SKM-1 (cell line): ENCODE measurements at regions not wholly inside any gene's neighbourhood (a gene's known extent, or its start where the extent isn't known, plus 50 kb on each side); places are given as distances from the start of the nearest gene placed in this dataset.
"Not testable (repeated sequence)": the region's sequence is repeated elsewhere in the genome, so short reads cannot be mapped to it uniquely, and the experiment has no call there.

Experiments used
- DNase-seq: peaks from one replicate; lab custom pipeline; 2025; ENCODE audit not compliant: unreplicated experiment; lab: John Stamatoyannopoulos, UW

DNA sequence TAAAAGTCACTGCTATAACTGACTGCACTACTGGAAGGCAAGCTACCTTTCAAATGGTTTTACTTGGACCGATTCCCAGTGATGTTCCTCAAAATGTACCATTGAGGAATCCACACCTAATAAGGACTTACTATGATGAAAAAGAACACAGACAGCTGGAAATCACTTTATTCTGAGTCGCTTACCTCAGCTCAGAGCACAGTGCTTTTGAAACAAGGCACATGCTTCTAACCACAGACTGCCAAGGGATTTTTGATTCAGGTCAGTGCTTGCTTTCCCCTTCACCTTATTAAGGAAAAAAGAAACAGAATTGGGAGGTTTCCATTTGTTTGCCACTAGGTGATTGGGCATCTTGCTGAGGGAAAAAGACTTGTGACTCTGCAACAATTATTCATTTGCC, 707.5 kb upstream of the FSHR start:
- DNase-seq: no peak

DNA sequence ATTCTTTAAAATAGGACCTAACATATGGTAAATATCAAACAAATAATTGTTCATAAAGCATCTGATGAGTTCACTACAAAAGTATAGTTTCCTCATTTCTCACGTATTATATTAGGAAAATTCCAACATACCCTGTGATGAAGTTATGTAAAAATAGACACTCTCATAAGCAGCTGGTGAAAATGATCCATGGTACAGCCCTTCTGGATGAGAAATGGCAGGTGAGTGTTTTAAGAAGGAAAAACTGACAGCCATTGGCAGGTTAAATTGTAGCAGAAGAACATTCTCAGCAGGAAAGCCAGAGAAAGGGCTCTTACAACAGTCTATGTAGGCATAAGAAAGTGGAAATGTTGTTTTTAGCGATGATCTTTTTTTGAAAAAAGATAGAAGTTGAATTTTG, 706.5 kb upstream of the FSHR start:
- no peak for DNase-seq

DNA sequence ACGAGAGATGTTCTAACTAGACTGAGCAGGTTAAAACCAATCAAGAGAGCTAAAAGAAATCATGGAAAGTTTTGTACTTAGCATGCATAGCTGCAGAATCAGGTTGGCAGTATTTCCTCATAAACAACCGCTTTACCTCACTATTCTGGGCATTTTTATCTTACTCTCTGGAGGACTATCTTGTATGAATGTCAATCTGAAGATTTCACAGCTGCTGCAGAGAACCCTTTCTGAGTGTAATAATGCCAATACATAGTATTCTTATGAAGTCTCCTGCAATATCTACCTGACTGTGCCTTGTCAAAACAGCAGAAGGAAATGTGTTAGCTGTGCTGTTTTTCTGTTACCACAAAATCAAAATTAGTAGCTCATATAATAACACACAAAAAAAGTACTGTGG, 705.9 kb upstream of the FSHR start:
- no peak for DNase-seq

DNA sequence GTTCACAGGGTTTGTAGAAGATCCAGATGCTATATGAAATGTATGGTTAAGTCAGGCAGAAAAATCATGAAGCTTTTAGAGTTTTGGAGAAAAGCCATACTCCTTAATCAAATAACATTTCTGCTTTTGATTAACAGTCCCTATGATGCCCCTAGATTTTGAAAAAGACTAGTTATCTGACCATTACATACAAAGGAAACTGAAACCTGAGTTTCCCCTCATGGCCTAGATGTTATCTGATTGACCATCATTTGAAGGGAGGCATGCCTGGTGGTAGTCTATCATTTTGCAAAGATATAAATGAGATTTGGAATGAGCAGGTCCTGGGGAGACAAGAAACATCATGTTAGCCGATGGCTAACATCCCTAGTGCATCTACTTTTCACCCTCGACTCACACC, 704.3 kb upstream of the FSHR start:
- no peak for DNase-seq

DNA sequence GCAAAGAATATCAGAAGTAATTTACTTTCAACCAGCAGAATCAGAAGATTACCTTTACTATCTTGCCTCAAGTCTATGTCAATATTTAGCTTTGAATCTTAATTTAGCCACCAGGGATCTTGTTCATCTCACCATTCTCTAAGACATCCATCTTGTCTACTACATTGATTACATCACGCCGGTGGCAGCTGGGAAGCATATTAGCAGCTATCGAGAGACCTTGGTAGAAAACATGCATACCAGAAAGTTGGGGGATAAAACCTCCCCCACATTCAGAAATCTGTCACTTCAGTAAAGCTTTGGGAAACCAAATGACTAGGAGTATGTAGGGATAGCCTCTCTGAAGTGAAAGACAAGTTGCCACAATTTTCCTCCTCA, 703.8 kb upstream of the FSHR start:
- no peak for DNase-seq

DNA sequence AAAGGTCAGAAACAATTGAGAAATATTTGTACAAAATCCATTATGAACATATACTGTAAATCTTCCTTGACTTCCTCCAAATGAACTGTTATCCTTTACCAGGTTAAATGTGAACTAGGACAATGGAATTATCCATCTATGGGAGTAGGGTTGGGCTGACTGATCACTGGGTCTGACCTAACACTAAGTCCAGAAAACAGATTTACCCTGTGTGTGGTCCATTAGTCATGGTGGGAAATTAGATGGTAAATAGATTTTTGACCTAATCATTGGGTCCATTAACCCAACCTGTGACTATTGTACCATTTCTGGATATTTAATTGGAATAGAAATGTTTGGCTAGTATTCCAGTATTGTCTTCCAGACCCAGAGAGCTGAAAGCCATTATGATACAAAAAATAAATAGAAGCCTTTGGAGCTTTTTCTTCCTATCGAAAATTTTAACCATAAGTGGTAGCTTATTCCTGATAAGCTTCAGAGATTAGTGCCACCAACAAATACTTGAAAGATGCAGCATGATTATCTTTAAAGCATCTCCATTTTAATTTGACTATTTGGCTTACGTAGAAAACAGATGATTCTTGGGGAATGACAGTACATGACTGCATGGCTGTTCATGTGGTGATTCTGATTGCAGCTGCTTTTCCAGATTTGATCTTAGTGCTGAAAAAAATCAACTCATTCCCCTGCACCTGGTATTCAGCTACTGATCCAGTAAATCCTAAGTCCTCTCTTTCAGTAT, 703.2 kb upstream of the FSHR start:
- DNase-seq: no peak

DNA sequence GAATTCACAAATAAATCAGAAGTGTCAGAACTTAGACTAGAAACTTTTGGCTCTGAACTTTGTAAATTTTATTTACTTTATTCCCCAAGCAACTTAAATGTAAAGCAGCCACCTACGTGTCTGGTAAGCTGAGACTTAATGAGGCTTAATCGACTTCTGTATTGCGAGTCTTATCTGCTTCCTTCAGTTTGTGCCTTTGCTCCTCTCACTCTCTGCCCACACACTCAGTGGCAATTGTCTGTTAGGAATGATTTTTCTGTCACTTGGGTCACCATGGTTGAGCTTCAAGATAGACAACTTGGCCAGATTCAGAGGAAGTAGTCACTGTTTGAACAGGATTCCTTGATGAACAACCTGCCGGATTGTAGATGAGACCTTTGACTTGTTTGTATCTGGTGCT, 691.4 kb upstream of the FSHR start:
- DNase-seq: no peak

DNA sequence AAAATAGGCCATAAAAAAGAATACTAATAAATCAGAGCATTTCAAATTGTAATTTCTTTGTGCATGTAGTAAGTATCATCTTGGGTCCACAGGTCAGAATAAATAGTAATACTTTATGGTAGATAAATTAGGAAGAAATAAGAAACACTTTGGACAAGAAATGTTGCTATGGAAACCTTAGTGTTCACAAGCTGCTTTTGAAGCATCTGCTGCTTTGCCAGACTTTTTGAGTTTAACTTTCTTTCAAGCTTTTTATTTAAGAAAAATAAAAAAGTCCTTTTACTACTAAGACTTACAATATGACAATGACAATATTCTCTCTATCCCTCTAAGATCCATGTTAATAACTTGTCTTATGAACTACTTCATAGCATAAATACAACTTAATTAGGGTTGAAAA, 690.7 kb upstream of the FSHR start:
- DNase-seq: no peak

DNA sequence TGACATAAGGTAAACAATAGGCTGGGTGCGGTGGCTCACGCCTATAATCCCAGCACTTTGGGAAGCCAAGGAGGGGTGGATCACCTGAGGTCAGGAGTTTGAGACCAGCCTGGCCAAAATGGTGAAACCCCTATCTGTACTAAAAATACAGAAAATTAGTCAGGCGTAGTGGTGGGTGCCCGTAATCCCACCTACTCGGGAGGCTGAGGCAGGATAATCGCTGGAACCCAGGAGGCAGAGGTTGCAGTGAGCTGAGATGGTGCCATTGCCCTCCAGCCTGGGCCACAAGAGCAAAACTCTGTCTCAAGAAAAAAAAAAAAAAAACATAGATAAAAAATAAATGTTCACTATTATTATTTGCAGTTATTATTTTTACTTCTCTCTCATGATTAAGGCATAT, 689.8 kb upstream of the FSHR start:
- not testable (repeated sequence) for DNase-seq

DNA sequence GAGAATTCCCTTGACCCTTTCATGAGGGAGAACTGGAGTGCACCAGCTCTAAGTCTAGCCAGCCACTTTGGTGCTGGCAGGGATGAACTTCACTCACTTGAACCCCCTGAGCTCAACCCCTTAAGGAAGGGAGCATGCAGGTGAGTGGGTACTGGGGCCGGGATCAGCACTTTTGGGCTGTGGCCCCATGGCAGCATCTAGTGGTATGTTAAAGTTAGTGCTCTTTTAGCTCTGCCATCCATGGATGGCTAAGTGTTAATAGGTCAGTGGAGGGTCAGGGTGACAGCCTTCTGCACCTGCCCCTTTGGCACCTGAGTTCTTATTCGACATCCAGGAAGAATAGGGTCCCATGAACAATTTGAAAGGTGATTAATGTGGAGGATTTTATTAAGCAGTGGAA, 689.0 kb upstream of the FSHR start:
- no peak for DNase-seq

DNA sequence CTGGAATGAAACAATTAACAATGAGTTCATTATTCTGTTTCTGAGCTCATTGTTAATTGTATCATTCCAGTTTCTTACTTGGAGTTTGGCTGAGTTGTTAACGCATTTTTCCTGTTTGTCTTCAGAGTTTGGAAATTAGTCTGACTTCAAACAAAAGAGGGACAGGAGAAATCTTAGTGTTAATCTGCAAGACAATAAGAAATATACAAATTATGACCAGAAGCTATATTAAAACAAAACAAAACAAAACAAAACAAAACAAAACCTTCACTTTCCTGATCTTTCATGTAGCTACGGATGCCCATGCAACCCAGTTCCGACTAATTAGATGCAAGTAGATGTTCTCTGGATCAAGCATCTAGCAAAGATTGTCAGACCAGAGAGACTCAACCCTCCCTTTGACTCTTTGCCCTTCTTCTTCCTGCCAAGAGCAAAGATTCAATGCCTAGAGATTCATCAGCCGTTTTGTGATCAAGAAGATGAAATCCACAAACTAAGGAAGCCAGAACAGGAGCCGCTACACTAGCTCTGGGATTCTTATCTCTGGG, 686.2 kb upstream of the FSHR start:
- no peak for DNase-seq

DNA sequence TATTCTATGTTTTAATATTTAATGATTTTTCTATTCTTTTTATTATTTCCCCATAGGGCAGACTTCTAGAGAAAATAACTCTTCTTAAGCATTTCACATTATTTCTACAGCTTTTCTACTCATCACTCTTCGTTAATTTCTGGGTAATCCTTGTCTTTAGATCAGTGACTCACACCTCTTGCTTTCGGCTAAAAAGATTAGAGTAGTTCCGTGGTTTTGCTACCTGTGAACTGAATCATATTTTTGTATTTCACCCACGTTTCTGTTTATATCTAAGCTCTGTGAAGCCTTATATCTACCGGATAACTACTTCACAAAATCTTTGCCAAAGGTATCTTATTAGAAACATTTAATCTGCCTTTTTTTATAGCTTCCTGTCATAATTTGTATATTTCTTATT, 685.5 kb upstream of the FSHR start:
- no peak for DNase-seq

DNA sequence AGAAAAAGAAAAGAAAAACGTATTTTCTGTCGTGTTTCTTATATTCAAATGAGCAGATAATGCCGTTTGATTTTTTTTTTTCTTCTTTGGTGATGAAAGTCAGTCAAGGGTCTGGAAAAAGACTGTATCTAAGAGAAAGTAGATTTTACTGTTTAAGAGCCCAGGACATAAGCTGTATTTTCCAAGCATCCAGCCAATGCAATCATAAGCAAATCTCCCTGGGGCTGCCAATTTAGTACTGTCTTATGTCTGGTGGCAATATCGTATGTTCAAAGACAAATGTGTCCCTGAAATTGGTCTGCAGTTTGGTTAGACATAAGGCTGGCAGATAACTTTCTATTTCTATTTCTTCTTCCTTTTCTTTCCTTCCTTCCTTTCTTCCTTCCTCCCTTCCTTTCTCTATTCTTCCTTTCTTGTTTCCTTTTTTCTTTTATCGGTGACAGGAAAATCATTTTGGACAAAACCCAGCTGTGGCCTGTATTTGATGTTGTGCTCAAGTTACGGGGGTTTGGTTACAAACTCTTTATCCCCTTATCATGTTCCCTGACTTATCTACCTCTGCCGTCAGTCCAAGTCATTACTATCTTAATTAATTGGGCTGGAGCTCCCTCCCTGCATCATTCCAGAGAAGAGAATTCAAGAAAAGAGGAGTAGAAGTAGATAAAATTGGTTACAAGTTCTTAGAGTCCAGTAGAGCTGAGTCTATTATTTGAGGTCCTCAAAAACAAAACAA, 683.4 kb upstream of the FSHR start:
- no peak for DNase-seq

DNA sequence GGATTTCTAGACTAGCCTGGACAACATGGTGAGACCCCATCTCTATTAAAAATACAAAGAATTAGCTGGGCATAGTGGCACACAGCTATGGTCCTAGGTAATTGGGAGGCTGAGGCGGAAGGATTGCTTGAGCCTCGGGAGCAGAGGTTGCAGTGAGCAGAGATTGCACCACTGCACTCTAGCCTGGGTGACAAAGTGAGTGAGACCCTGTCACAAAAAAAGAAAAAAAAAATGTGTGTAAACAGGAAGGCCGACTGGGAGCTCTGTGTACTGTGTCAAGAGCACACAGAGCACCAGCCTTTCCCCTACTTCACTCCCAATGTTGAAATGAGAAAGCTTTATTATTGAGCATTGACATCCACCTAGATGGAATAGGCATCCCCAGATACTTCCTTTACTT, 681.7 kb upstream of the FSHR start:
- DNase-seq: no peak

DNA sequence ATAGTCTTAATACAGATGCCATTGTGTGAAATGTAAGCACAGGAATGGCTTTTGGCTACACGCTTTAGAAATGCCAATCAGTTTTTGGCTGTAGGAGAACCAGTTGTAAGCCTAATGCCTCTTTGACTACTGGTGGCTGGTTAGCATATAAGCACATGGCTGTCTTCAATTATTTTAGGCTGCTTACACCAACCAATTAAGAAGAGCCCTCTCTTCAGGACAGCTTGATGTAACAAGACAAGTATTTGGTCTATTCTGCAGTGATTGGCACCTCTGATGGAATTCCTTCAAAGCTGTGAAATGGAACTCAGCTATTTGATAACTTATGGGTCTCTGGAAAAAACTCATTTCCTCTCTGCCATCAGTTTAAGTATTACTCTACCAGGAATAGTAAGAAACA, 680.1 kb upstream of the FSHR start:
- DNase-seq: no peak

DNA sequence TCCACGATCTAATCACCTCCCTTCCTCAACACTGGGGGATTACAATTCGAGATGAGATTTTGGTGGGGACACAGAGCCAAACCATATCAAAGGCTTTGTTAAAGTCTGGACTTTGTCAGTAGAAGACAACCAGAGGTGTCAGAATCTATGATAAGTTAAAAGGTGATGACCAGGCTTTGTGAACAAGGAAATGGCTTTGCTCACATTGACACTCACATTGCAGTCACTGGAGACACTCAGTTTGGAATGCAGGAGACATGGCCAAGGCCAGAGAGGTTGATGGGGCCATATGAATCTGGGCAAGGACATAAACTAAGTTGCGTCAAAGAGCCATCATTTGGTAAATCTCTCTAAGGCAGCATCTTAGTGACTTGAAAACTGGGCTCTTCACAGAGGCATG, 678.2 kb upstream of the FSHR start:
- no peak for DNase-seq

DNA sequence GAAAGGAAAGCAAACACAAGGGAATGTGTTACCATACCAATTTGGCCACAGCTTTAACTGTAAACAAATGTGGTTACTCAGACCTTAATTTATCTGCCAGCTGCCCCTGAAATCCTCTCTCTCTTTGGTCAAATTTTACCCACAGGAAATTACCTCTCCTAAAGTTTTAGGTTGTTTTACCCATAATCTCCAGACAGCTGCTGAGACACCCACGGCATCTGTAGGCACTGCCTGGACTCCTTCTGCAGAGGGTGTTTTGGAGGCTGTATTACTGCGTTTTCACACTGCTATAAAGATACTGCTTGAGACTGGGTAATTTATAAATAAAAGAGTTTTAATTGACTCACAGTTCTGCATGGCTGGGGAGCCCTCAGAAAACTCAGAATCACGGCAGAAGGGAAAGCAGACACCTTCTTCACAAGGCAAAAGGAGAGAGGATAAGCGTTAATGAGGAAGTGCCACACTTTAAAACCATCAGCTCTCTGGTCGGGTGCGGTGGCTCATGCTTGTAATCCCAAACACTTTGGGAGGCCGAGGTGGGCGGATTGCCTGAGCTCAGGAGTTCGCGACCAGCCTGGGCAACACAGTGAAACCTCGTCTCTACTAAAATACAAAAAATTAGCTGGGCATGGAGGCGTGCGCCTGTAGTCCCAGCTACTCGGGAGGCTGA, 677.5 kb upstream of the FSHR start:
- DNase-seq: no peak

DNA sequence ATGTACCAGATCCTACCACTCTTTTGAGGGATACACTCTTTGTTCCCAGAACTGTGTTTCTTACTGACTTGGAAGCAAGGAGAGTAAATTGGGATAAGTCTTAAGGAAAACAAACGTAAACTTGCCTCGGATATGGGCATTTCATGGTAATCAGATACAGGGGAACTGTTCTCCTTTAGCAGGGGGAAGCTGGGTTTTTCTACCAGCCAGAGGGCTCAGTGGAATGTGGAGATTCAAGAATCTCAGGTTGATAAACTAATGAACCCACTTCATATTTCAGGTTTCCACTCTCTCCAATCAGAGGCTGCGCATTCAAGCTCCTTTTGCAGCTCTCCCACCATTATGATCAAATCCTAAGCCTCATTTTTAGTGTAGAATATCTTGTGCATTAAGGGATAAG, 676.5 kb upstream of the FSHR start:
- no peak for DNase-seq

DNA sequence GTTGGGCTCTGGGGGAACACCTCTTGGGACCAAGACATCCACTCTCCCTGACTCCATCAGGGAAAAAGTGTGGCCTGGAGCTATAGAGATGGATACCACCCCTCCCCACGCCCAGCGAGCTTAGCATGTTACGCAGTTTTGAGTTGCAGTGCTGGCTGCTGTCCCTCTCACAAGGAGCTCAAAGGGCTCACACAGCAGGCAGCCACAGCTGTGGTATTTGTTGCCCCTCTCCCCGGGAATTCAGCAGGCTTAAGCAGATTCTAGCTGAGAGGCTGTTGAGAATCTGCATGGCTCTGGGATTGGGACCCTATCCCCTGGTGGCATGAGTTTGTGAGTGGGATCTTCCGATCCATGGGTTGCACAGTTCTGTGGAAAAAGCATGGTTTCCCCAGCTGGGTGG, 673.1 kb upstream of the FSHR start:
- DNase-seq: no peak

DNA sequence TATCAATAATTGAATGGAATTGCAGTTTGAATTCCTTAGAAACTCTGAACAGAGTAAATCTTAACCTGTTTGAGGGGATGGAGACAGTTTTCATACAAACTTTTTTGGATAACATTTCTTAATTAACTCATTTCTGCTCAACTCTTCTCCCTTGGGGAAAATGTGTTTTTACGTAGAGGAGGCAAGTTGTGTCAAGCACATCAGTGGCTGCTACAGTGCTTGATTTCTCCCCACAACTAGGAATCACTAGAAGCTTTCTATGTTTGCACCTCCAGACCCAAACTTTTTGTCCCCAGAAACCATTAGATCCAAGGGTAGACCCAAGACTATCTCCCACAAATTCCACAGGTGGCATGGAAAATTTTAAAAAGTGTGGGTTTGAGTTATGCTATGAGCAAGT, 658.9 kb upstream of the FSHR start:
- no peak for DNase-seq

DNA sequence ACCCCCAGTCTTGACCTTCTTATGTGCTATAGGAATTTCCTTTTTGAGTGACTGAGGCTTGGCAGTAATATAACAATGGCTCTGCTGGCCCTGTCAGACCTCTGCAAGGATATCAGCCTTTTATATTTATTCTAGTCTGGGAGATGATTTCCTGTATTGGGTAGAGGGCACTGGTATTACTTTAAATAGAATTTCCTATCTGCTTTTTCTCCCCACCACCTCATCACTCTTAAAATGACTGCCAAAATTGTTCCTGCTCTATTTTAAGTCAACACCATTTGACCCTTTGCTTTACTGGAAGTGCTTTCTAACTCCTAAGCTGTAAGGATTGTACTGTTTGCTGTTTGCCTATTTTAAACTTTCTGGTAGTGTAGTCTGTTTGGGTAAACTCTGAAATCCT, 658.4 kb upstream of the FSHR start:
- DNase-seq: no peak

DNA sequence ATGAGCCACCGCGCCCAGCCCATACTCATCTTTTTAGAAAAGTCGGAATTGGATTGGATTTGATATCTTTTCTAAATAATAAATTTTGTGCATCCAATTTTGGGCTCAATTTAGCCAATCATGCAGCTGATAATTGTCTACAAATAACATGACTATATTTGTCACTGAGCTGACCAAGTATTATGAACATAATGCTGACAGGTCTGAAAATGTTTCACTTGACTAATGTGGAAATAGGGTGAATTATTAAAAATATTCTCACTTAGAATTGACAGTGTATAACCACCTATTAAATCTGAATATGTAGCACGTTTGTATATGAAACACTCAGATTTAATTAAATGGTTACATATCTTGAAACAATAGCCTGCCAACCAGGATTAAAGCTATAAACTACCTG, 657.2 kb upstream of the FSHR start:
- DNase-seq: no peak
